Activated gamma-delta T cell treated with anti-CD3 and anti-CD28 coated beads, Interleukin-2, amount 50 U/mL, for 16 hours (primary cell): ENCODE measurements at regions not wholly inside any gene's neighbourhood (a gene's known extent, or its start where the extent isn't known, plus 50 kb on each side); places are given as distances from the start of the nearest gene placed in this dataset.
"Not testable (repeated sequence)": the region's sequence is repeated elsewhere in the genome, so short reads cannot be mapped to it uniquely, and the experiment has no call there.

ENCODE experiments used
- DNase-seq: peaks from one replicate; pipeline ENCODE4 v3.0.0-alpha.2; 2020; ENCODE audit warnings: low read depth

GRCh38 chr5:152178350-152178699 lies 226.8 kb downstream of the NMUR2 start:
- DNase-seq = no peak

GRCh38 chr5:152177626-152178349 lies 227.3 kb downstream of the NMUR2 start:
- DNase-seq = no peak

GRCh38 chr5:152171888-152172287 lies 233.2 kb downstream of the NMUR2 start:
- no peak for DNase-seq

GRCh38 chr5:152170350-152170749 lies 234.7 kb downstream of the NMUR2 start:
- DNase-seq = no peak

- no peak for DNase-seq
Measured at GRCh38 chr5:152164860-152165259, 240.2 kb upstream of the GLRA1 start.

- not testable (repeated sequence) for DNase-seq
Measured at GRCh38 chr5:152159894-152160293, 235.2 kb upstream of the GLRA1 start.

GRCh38 chr5:152154452-152154851 lies 229.8 kb upstream of the GLRA1 start:
- not testable (repeated sequence) for DNase-seq

- DNase-seq = no peak
Measured at GRCh38 chr5:152151940-152152339, 227.3 kb upstream of the GLRA1 start.

- no peak for DNase-seq
Measured at GRCh38 chr5:152151113-152151512, 226.5 kb upstream of the GLRA1 start.

GRCh38 chr5:152147286-152147685 lies 222.6 kb upstream of the GLRA1 start:
- DNase-seq = no peak

GRCh38 chr5:152146566-152146965 lies 221.9 kb upstream of the GLRA1 start:
- DNase-seq = no peak

- no peak for DNase-seq
Measured at GRCh38 chr5:152144556-152144955, 219.9 kb upstream of the GLRA1 start.

- no peak for DNase-seq
Measured at GRCh38 chr5:152144030-152144429, 219.4 kb upstream of the GLRA1 start.

GRCh38 chr5:152142840-152143469 lies 218.3 kb upstream of the GLRA1 start:
- DNase-seq = peak; percentile 20

GRCh38 chr5:152140347-152140746 lies 215.7 kb upstream of the GLRA1 start:
- DNase-seq = no peak

GRCh38 chr5:152137063-152137462 lies 212.4 kb upstream of the GLRA1 start:
- no peak for DNase-seq

GRCh38 chr5:152136321-152136720 lies 211.7 kb upstream of the GLRA1 start:
- DNase-seq = no peak

GRCh38 chr5:152135827-152136226 lies 211.2 kb upstream of the GLRA1 start:
- no peak for DNase-seq

GRCh38 chr5:152125661-152126205 lies 201.1 kb upstream of the GLRA1 start:
- no peak for DNase-seq

GRCh38 chr5:152124409-152125041 lies 199.9 kb upstream of the GLRA1 start:
- no peak for DNase-seq

GRCh38 chr5:152118676-152119470 lies 194.2 kb upstream of the GLRA1 start:
- DNase-seq = no peak

- DNase-seq = no peak
Measured at GRCh38 chr5:152116934-152117333, 192.3 kb upstream of the GLRA1 start.
